Prostate gland (tissue), 2 donors: ENCODE measurements at regions not wholly inside any gene's neighbourhood (a gene's known extent, or its start where the extent isn't known, plus 50 kb on each side); places are given as distances from the start of the nearest gene placed in this dataset.

ENCODE experiments used
- DNase-seq: peaks from one replicate; pipeline ENCODE4 v3.0.0-alpha.2; 2019; ENCODE audit warnings: low spot score
- H3K27ac ChIP-seq, 2 donors: fragments of 200-600 bp; sonication (generic); 2 replicates each; pipeline ENCODE4 v1.5.1; 2017 to 2019
- H3K27me3 ChIP-seq: fragments of 200-600 bp; sonication (generic); replicated peaks from 2 replicates; pipeline ENCODE4 v1.5.1; 2019; ENCODE audit not compliant: insufficient read depth
- H3K36me3 ChIP-seq, 2 donors: fragments of 200-600 bp; sonication (generic); 1 replicate in 1 of 2; 2 replicates in 1 of 2; pipeline versions ENCODE4 v1.5.1 to v1.8.1; 2017 to 2019
- H3K4me1 ChIP-seq: fragments of 200-600 bp; sonication (generic); replicated peaks from 2 replicates; pipeline ENCODE4 v1.5.1; 2019
- H3K4me3 ChIP-seq, 2 donors: fragments of 200-600 bp; sonication (generic); 2 replicates each; pipeline ENCODE4 v1.5.1; 2017 to 2019
- H3K9me3 ChIP-seq: fragments of 200-600 bp; sonication (generic); 2 replicates; pipeline ENCODE4 v1.5.1; 2017
- CTCF ChIP-seq, 4 experiments: fragments of 200-600 bp in 2 of 4; fragments of 450-650 bp in 2 of 4; sonication (generic) in 2 of 4; IDR thresholded peaks; 1 replicate in 3 of 4; 2 replicates in 1 of 4; pipeline ENCODE4 v1.5.1; 2016 to 2019; ENCODE audit warnings: antibody characterized with exemption in 4 of 4, mild to moderate bottlenecking in 2 of 4, moderate library complexity in 2 of 4
- POLR2A ChIP-seq: fragments of 450-650 bp; IDR thresholded peaks from one replicate; pipeline ENCODE4 v1.6.1; 2016; ENCODE audit warnings: antibody characterized with exemption, mild to moderate bottlenecking
- POLR2AphosphoS5 ChIP-seq: sonication (generic); formaldehyde crosslinking; IDR thresholded peaks from one replicate; pipeline ENCODE4 v1.6.1; 2017; ENCODE audit warnings: antibody characterized with exemption
- WGBS: methylation state at CpG from one replicate; pipeline ENCODE4 v1.1.5; 2018; 5-methylcytosine and 5-hydroxymethylcytosine counted together
- intact Hi-C: fragments of 100-400 bp; cut with DNase I; formaldehyde crosslinking; loops from one replicate; pipeline ENCODE4 v1.14.2; 2022

GRCh38 chr14:65192686-65193085 is 90.4 kb upstream of the MAX start:
- Histone ChIP-seq H3K27me3 (no peaks in the 10 kb centered on the region), H3K4me1 (no peaks in the 10 kb centered on the region), H3K4me3 (no peak overlapping the region), H3K9me3 (no peaks in the 10 kb centered on the region), H3K36me3 (no peaks in the 10 kb centered on the region), H3K27ac (no peak overlapping the region)
- 3% methylated on average over 1 of the region's 1 CpG for WGBS
- no peak for DNase-seq
- intact Hi-C loops, result no loop called here
- TF ChIP-seq POLR2A (no peak), POLR2AphosphoS5 (no peak), CTCF (IDR thresholded peaks at IDR 0.05) (no peak)

DNA sequence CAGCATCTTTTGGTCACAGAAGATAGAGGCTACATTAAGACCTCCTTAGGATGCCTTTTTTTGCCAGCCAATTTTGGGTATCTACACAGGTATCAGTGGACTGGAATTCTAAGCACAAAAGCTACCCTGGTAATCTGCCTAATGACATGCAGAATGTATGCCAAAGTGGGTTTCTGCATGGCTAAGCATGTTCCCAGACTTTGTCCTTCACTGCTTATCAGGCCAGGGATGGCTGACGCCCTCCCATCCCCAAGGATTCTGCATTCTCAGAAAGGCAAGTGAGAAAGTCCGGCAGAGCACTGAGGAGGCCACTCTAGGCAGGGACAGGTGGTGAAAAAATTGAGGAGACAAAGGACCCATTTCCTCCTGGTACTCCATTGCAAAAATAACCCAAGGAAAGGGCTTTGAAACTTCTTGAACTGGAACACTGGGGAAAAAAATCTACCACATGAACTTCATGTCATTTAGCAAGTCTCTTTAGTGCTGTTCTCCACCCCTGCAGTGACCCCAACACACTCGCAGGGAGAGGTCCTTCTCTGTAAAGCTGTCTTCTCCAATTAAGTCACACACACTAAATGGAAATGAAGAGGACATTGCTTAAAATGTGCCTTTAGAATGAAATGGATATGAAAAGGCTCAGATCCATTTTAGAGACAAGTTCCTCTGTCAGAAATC is 91.7 kb upstream of the MAX start:
- no peaks in the 10 kb centered on the region for H3K4me1 ChIP-seq
- no peak overlapping the region for H3K27ac ChIP-seq
- no peak overlapping the region for H3K4me3 ChIP-seq
- TF ChIP-seq CTCF (IDR thresholded peaks at IDR 0.05), result no peak
- TF ChIP-seq POLR2A, result no peak
- no peak for TF ChIP-seq POLR2AphosphoS5
- no peaks in the 10 kb centered on the region for H3K27me3 ChIP-seq
- DNase-seq, result no peak
- no peaks in the 10 kb centered on the region for H3K36me3 ChIP-seq
- 51% methylated on average over 3 of the region's 3 CpGs for WGBS
- no peaks in the 10 kb centered on the region for H3K9me3 ChIP-seq
- intact Hi-C loops, result no loop called here

DNA sequence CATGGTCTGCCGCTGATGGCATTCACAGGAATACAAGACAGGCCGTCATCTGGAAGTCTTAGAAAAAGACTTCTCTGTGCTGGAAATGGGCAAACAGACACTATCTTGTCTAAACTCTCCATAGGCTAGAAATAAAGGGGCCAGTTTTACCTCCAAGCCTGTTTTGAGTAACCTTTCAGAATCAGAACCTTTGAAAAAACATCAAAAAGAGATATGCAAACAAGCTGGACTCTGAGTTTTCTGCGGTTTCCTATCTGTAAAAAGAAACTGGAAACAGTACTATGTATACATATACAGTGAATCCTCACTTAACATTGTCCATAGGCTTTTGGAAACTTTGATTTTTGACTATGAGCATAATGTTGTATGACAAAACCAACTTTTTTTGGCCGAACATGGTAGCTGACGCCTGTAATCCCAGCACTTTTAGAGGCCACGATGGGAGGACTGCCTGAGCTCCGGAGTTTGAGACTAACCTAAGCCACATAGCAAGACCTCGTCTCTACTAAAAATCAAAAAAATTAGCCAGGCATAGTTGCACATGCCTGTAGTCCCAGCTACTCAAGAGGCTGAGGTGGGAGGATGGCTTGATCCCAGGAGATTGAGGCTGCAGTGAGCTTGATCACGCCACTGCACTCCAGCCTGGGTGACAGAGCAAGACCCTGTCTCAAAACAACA is 92.9 kb upstream of the MAX start:
- intact Hi-C loops, result no loop called here

DNA sequence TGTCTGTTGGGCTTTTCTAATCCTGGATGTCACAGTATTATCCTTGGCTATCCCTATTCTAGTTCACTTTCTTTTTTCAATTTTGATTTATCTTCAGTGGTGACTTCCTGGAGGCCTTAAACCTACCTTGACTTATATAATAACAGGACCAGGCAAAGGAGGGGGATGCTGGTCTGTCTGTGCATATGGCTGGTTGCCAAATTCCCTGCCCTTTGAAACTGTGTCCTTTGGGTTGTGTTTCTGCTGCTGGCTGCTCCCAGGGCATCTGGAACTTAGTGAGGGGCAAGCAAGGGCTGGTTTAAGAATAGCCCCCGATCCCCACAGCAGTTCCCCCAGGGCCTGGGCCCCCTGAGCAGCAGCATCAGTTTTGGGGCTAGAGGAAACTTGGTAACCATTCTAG is 96.0 kb upstream of the MAX start:
- Histone ChIP-seq H3K4me3 (no peak overlapping the region), H3K36me3 (no peaks in the 10 kb centered on the region), H3K4me1 (no peaks in the 10 kb centered on the region), H3K27ac (no peak overlapping the region), H3K9me3 (no peaks in the 10 kb centered on the region), H3K27me3 (no peaks in the 10 kb centered on the region)
- intact Hi-C loops, result no loop called here
- no peak for TF ChIP-seq CTCF (IDR thresholded peaks at IDR 0.05)
- no peak for TF ChIP-seq POLR2AphosphoS5
- TF ChIP-seq POLR2A, result no peak
- DNase-seq, result no peak
- 70% methylated on average over 1 of the region's 1 CpG for WGBS

More for the DNA sequence above, 92.9 kb upstream of the MAX start:
- 94% methylated on average over 9 of the region's 9 CpGs for WGBS
- TF ChIP-seq CTCF (IDR thresholded peaks at IDR 0.05) (no peak), POLR2AphosphoS5 (no peak), POLR2A (no peak)
- no peak for DNase-seq
- H3K27ac ChIP-seq, result no peak overlapping the region
- H3K4me3 ChIP-seq, result no peak overlapping the region
- H3K4me1 ChIP-seq, result no peaks in the 10 kb centered on the region
- no peaks in the 10 kb centered on the region for H3K27me3 ChIP-seq
- H3K36me3 ChIP-seq, result no peaks in the 10 kb centered on the region
- H3K9me3 ChIP-seq, result no peaks in the 10 kb centered on the region

DNA sequence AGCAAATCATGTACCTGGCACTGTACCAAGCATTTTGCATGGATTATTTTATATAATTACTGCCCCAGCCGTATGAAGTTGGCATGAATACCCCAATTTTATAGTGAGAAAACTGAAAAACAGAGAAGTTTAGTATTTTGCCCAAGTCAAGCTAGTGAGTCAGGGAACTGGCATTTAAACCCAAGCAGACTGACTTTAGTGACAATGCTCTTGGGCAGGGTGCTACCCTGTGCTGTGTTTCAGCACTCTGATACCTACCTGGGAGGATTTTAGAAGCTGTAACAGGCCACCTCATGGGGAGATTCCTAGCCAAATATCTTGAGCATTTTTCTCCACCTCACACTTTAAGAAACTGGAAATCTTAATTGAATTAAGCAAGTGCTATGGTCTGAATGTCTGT is 98.1 kb upstream of the MAX start:
- Histone ChIP-seq H3K4me1 (no peaks in the 10 kb centered on the region), H3K27ac (no peak overlapping the region), H3K36me3 (no peaks in the 10 kb centered on the region), H3K9me3 (no peaks in the 10 kb centered on the region), H3K4me3 (no peak overlapping the region), H3K27me3 (no peaks in the 10 kb centered on the region)
- intact Hi-C loops, result no loop called here
- DNase-seq, result no peak
- TF ChIP-seq POLR2A, result no peak
- TF ChIP-seq POLR2AphosphoS5, result no peak
- TF ChIP-seq CTCF (IDR thresholded peaks at IDR 0.05), result no peak
- WGBS, result 32% methylated on average over 1 of the region's 1 CpG
